Putamen (tissue), 1 donor: ENCODE measurements at regions not wholly inside any gene's neighbourhood (a gene's known extent, or its start where the extent isn't known, plus 50 kb on each side); places are given as distances from the start of the nearest gene placed in this dataset.

Source experiments
- DNase-seq: peaks from one replicate; pipeline ENCODE4 v3.0.0-alpha.2; 2016; ENCODE audit warnings: low spot score

- DNase-seq = no peak
These were observed 368.7 kb downstream of the MFSD1 start for GRCh38 chr3:159170436-159171003.

GRCh38 chr3:159171333-159171732 lies 369.5 kb downstream of the MFSD1 start:
- no peak for DNase-seq

GRCh38 chr3:159172473-159172872 lies 370.6 kb downstream of the MFSD1 start:
- no peak for DNase-seq

- DNase-seq = no peak
These were observed 373.1 kb downstream of the MFSD1 start for GRCh38 chr3:159174715-159175692.

- DNase-seq = no peak
These were observed 376.5 kb downstream of the MFSD1 start for GRCh38 chr3:159178209-159178897.

- no peak for DNase-seq
These were observed 381.1 kb downstream of the MFSD1 start for GRCh38 chr3:159182961-159183360.

GRCh38 chr3:159185443-159186050 lies 383.7 kb downstream of the MFSD1 start:
- DNase-seq = no peak

- no peak for DNase-seq
These were observed 384.7 kb downstream of the MFSD1 start for GRCh38 chr3:159186581-159186980.

GRCh38 chr3:159187232-159187631 lies 385.4 kb downstream of the MFSD1 start:
- no peak for DNase-seq

GRCh38 chr3:159187706-159188105 lies 385.9 kb downstream of the MFSD1 start:
- no peak for DNase-seq

GRCh38 chr3:159189994-159190669 lies 388.3 kb downstream of the MFSD1 start:
- DNase-seq = no peak

- DNase-seq = no peak
These were observed 389.6 kb downstream of the MFSD1 start for GRCh38 chr3:159191447-159191846.

GRCh38 chr3:159196359-159196758 lies 394.5 kb downstream of the MFSD1 start:
- DNase-seq = no peak

GRCh38 chr3:159200176-159200575 lies 398.3 kb downstream of the MFSD1 start:
- no peak for DNase-seq

GRCh38 chr3:159208050-159208449 lies 406.2 kb downstream of the MFSD1 start:
- DNase-seq = no peak

- DNase-seq = no peak
These were observed 407.6 kb downstream of the MFSD1 start for GRCh38 chr3:159209459-159209858.

- DNase-seq = no peak
These were observed 408.5 kb downstream of the MFSD1 start for GRCh38 chr3:159210336-159210735.

GRCh38 chr3:159216311-159216710 lies 414.5 kb downstream of the MFSD1 start:
- no peak for DNase-seq

GRCh38 chr3:159219231-159219630 lies 417.4 kb downstream of the MFSD1 start:
- no peak for DNase-seq

GRCh38 chr3:159221335-159221734 lies 419.5 kb downstream of the MFSD1 start:
- no peak for DNase-seq

- DNase-seq = no peak
These were observed 427.3 kb downstream of the MFSD1 start for GRCh38 chr3:159229116-159229680.
